HG03442 (cell line): ENCODE measurements at regions not wholly inside any gene's neighbourhood (a gene's known extent, or its start where the extent isn't known, plus 50 kb on each side); places are given as distances from the start of the nearest gene placed in this dataset.

ENCODE experiments used
- ATAC-seq: cut with Tn5 transposase; IDR thresholded peaks from one replicate; pipeline ENCODE4 v1.9.1; 2021; ENCODE audit warnings: mild to moderate bottlenecking, moderate library complexity; ENCODE audit not compliant: unreplicated experiment

DNA sequence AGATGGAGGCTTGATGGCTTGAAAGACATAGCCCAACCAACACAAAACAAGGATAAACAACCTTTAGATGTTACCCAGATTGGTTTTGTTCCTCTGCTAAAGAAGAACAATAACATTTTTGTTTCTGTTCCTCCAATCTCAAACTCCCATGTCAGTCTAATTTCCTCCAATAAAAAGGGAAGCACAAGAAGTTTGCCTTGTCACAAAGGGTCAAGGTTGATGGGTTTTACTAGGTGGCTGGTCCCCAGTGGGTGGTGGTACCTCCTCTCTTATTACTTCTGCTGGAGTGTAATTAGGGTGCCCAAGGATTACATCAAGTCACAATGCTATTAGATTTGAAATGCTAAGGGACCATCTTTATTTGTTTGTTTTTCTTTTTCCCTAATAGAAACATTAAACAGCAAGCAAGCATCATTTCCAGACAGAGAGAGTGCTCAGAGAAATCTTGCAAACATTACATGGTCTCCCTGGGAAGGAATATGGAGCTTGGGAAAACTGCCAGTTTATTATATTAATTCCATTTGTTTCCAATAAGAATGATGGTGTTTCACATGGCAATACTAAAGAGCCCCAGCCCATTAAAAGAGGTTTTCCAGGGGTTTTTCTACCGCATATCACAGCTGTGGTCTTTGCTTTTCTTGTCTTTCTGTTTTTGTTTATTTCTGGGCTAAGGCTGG, 78.3 kb upstream of the AOAH start:
- no peak for ATAC-seq

DNA sequence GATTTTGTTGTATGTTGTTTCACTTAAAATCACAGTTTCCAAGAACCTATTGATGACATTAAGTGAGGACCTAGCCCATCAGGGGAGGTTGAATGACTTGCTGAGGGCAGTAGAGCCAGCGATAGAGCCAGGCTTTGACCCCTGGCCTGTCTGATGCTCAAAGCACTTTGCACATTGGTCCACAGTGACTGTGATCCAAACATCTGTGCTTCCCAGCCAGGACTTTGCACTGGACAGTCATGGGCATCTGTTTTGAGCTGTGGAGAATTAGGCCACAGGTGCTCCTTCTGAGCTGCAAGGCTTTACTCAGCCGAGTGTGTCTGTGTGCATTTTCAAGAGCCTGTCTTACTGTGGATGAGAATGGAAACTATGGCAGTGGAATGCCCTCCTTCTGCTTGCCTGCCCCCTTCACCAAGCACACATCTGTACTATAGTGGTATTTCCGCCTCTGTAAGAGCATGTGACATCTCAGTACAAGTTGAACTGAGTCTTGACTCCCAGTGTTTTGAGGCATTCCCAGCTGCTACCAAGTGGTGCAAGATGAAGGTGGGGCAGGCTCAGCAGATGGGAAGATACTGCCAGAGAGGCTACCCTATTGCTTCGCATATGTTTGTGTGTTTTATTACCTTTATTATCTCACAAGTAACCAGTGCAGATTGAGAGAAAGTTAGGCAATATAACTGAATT, 72.7 kb upstream of the AOAH start:
- ATAC-seq: no peak

GRCh38 chr7:36795451-36796021, 71.2 kb upstream of the AOAH start:
- ATAC-seq: no peak

GRCh38 chr7:36794689-36795088, 70.4 kb upstream of the AOAH start:
- no peak for ATAC-seq

DNA sequence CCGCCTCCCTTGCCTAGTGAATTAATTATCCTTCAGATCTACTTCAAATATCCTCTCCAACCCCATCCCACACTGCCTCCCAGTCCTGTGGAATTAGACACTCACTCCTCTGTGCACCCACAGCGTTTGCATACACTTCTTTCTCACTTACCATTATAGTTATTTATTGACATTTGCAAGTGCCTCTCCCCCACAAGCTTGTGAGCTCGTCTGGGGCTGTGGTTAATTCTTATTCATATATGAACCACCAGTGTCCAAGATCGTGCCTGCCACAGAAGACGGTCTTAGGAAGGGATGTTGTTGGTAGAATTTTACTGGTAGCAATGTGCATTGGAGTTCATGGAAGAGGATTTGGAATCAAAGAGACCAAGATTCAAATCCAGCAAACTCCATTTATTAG, 68.1 kb upstream of the AOAH start:
- ATAC-seq: no peak

- ATAC-seq: no peak
These were observed 66.1 kb upstream of the AOAH start for GRCh38 chr7:36790311-36790787.

DNA sequence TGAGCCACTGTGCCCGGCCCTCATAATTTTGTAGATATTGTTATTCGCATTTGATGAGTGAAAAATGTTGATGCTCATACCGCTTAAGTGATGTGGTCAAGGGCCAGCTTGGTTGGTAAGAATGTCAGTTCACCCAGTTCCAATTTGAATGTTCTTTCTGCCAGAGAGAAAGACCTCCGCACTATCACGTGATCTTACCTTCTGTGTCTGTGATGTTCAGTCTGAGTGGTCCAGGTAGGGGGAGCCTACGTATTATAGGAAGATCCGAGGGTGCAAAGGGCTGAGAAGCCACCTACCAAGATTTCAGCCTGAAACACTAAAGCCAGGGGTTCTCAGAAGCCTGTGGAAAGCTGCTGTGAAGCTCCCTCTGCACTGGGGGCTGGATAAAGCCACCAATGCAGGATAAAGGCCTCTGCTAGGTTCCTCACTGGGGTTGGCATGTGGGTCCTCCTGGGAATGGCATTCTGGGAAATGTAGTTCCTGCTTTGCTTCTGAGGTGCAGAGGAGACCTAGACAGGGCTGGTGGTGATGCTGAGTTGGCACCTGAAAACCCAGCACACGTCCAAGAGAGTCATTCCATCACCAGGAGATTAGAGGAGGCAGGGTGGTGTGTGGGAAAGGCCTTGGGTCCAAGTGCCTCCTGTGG, 64.7 kb upstream of the AOAH start:
- no peak for ATAC-seq

GRCh38 chr7:36787933-36788378, 63.7 kb upstream of the AOAH start:
- peak; percentile 49 for ATAC-seq

- ATAC-seq: peak; percentile 97
These were observed 61.0 kb upstream of the AOAH start for GRCh38 chr7:36784991-36785940.

- ATAC-seq: no peak
These were observed 56.9 kb upstream of the AOAH start for GRCh38 chr7:36781011-36781738.

DNA sequence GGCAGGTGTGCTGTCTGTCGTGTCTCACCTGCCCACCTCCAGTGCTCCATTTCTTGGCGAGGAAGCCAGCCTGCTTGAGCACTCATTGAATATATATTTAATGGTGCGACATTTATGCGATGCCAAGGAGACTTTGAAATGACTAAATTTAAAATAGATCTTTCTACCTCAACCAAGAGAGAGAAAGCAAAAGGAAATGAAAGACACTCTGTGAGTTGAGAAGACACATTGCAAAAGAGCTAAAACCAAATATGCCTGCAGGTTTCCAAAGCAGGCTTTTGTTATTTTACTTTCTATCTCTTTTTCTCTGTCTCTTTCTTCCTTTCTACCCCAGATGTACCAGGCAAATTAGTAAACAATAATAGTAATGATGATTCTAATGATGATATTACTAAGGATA, 53.6 kb upstream of the AOAH start:
- no peak for ATAC-seq

- ATAC-seq: no peak
These were observed 52.8 kb upstream of the AOAH start for GRCh38 chr7:36777062-36777461.

DNA sequence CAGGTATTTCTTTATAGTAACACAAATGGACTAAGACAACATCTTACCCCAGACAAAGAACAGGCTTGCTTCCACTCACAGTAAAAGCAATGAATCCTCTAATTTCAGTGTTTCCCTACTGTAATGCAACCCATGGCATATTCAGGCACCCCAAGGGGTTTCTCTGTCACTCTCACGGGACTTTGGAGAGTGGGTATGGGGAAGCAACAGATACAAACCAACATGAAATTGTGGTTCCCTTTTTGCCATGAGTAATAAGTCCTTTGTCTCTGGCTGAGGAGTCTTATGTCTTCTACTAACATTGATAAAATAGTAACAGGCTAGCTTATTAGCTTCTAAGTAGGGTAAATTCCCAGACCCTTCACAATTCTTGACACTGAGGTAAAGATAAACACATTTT, 51.4 kb upstream of the AOAH start:
- ATAC-seq: no peak

DNA sequence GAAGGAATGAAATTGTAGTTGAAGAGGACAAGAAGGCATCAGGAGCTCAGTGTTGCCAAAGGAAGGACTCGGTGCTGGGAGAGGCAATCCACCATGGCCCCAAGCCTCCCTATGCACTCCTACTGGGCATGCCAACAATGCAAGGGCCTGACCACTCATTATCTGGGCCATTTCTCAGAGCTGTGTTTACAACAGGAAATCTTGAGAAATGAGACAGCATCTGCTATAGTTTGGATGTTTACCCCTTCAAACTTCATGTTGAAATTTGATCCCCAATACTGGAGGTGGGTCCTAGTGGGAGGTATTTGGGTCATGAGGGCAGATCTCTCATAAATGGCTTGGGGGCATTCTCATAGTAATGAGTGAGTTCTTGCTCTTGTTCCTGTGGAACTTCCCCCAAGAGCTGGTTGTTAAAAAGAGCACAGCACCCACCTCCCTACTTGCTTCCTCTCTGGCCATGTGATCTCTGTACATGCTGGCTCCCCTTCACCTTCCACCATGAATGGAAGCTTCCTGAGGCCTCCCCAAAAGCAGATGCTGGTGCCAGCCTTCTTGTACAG, 50.8 kb upstream of the AOAH start:
- ATAC-seq: no peak
